Hematopoietic multipotent progenitor cell treated with erythropoietin and hydrocortisone succinate and interleukin-3 and kit ligand, for 6 days (in vitro differentiated cells): ENCODE measurements at regions not wholly inside any gene's neighbourhood (a gene's known extent, or its start where the extent isn't known, plus 50 kb on each side); places are given as distances from the start of the nearest gene placed in this dataset.

Experiments used
- DNase-seq: peaks from one replicate; pipeline ENCODE4 v3.0.0-alpha.2; 2015

- no peak for DNase-seq
Measured at GRCh38 chr4:46684041-46684440, 225.0 kb downstream of the COX7B2 start.

DNA sequence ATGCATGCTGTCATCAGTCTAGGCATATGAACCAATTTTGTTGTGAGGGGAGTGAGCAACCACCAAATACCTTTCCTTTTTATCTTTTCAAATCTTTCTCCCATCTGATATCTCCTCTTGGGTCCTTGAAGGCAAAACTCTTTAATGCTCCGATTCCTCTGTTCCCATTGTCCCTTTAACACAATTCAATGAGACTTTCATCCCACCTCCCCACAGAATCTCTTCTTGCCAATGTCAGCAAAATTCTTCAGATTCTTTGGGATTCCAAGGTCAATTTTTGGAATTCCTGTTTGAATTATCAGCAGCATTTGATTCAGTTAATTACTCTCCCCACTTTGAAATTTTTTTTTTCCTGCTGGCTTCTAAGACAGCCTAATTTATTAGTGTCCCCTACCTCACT lies 232.7 kb downstream of the COX7B2 start:
- DNase-seq, result no peak

DNA sequence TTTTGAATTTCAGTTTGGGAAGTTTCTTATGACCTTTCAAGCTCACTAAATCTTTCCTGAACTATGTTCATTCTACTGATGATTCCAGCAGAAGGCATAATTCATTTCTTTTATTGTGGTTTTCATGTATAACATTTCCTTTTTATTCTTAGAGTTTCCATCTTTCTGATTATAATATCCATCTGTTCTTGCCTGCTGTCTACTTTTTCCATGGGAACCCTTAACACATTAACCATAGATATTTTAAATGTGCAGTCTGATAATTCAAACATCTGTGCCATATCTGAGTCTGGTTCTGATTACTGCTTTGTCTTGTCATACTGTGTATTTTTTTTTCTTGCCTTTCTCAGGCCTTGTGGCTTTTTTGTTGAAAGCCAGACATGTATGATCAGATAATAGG lies 234.7 kb downstream of the COX7B2 start:
- DNase-seq, result no peak

GRCh38 chr4:46667790-46668189 lies 241.3 kb downstream of the COX7B2 start:
- no peak for DNase-seq

- no peak for DNase-seq
Measured at GRCh38 chr4:46656071-46656470, 253.0 kb downstream of the COX7B2 start.

- no peak for DNase-seq
Measured at GRCh38 chr4:46653842-46654241, 255.2 kb downstream of the COX7B2 start.

DNA sequence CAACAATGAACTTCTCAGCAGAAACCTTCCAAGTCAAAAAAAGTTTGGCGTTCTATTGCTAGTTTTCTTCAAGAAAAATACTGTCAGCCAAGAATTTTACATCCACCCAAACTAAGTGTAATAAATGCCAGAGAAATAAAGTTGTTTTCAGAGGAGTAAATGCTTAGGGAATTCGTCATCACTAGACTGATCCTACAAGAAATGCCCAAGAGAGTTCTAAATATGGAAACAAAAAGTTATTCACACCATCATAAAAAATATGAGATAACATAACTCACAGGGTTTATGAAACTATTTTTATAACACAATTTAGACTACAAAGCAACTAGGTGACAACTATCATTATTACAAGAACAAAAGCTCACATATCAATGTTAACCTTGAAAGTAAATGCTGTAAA lies 259.5 kb upstream of the GABRA2 start:
- no peak for DNase-seq

GRCh38 chr4:46648088-46648744 lies 258.3 kb upstream of the GABRA2 start:
- DNase-seq, result peak; percentile 60

GRCh38 chr4:46645126-46645525 lies 255.2 kb upstream of the GABRA2 start:
- DNase-seq, result no peak
